DOHH2 (cell line): ENCODE measurements at regions not wholly inside any gene's neighbourhood (a gene's known extent, or its start where the extent isn't known, plus 50 kb on each side); places are given as distances from the start of the nearest gene placed in this dataset.

ENCODE experiments used
- EZH2phosphoT487 ChIP-seq: fragments of 200-600 bp; sonication (generic); IDR thresholded peaks from 2 replicates; pipeline ENCODE4 v1.6.1; 2017; ENCODE audit warnings: borderline replicate concordance, mild to moderate bottlenecking, antibody characterized with exemption, low read length, moderate library complexity, mixed read lengths
- TF ChIP-seq, protein P1 (sequence below): fragments of 200-600 bp; sonication (generic); IDR thresholded peaks from one replicate; pipeline ENCODE4 v1.5.1; 2014; ENCODE audit warnings: antibody characterized with exemption, mild to moderate bottlenecking, low read depth, low read length; ENCODE audit not compliant: poor library complexity, severe bottlenecking

DNA sequence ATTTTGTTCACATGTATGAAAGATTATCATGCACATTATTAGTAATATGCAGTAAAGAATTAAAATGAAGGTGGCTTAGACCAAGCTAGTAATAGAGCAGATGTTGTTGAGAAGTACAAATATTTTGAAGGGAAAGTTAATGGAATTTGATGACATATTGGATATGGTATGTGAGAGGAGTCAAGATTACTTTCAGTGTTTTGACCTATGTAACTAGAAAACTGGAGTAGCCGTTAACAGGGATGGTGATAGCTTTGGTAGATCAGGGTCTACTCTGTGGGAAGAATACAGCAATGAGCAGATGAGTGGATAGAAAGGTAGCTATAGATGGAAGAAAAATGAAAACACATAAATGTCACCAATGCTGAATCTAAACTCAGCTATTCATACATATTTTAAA, 163.2 kb upstream of the LRRC7 start:
- TF ChIP-seq, protein P1, sequence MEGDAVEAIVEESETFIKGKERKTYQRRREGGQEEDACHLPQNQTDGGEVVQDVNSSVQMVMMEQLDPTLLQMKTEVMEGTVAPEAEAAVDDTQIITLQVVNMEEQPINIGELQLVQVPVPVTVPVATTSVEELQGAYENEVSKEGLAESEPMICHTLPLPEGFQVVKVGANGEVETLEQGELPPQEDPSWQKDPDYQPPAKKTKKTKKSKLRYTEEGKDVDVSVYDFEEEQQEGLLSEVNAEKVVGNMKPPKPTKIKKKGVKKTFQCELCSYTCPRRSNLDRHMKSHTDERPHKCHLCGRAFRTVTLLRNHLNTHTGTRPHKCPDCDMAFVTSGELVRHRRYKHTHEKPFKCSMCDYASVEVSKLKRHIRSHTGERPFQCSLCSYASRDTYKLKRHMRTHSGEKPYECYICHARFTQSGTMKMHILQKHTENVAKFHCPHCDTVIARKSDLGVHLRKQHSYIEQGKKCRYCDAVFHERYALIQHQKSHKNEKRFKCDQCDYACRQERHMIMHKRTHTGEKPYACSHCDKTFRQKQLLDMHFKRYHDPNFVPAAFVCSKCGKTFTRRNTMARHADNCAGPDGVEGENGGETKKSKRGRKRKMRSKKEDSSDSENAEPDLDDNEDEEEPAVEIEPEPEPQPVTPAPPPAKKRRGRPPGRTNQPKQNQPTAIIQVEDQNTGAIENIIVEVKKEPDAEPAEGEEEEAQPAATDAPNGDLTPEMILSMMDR, result no peak
- TF ChIP-seq EZH2phosphoT487, result no peak
